ENCODE measurements at regions not wholly inside any gene's neighbourhood (a gene's known extent, or its start where the extent isn't known, plus 50 kb on each side); places are given as distances from the start of the nearest gene placed in this dataset.

DNA sequence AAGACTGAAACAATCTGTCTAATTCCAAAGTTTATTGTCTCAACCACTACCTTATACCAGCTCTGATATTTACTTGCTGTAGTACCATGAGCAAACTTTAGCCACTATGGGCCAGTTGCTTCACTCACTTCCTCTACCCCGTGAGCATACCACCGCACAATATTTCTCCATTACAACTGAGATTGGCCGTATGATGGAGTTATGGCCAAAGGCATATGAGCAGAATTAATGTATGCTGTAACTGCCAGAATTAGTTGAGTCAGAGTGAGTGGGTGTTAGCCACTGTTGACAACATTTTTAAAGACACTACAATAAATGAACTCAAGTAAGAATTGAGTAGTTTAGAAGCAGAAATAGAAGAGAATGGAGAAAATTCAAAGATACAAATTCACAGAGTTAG lies 69.7 kb downstream of the LRATD1 start:
- TF ChIP-seq, protein P1, sequence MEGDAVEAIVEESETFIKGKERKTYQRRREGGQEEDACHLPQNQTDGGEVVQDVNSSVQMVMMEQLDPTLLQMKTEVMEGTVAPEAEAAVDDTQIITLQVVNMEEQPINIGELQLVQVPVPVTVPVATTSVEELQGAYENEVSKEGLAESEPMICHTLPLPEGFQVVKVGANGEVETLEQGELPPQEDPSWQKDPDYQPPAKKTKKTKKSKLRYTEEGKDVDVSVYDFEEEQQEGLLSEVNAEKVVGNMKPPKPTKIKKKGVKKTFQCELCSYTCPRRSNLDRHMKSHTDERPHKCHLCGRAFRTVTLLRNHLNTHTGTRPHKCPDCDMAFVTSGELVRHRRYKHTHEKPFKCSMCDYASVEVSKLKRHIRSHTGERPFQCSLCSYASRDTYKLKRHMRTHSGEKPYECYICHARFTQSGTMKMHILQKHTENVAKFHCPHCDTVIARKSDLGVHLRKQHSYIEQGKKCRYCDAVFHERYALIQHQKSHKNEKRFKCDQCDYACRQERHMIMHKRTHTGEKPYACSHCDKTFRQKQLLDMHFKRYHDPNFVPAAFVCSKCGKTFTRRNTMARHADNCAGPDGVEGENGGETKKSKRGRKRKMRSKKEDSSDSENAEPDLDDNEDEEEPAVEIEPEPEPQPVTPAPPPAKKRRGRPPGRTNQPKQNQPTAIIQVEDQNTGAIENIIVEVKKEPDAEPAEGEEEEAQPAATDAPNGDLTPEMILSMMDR (IDR thresholded peaks at IDR 0.05; ENCODE audit: low read depth, low read length) = no peak
- TF ChIP-seq EZH2phosphoT487 (IDR thresholded peaks at IDR 0.05; ENCODE audit: low read depth) = no peak
